CD14-positive monocyte (primary cell): ENCODE measurements at regions not wholly inside any gene's neighbourhood (a gene's known extent, or its start where the extent isn't known, plus 50 kb on each side); places are given as distances from the start of the nearest gene placed in this dataset.

Experiments used
- DNase-seq, 3 donors: peaks; one replicate each; pipeline ENCODE4 v3.0.0-alpha.2; 2011 to 2022
- H2AFZ ChIP-seq: 2 replicates; pipeline ENCODE4 v1.6.0; 2012; ENCODE audit warnings: mild to moderate bottlenecking, low read depth, low read length, inconsistent platforms; ENCODE audit not compliant: insufficient read depth, poor library complexity, severe bottlenecking
- H3K27ac ChIP-seq, 2 donors: 1 replicate in 1 of 2; 2 replicates in 1 of 2; pipeline ENCODE4 v1.5.1; 2012 to 2013; ENCODE audit warnings: low read length in 2 of 2, control low read depth in 1 of 2, inconsistent platforms in 1 of 2, low read depth in 1 of 2, mild to moderate bottlenecking in 1 of 2
- H3K27me3 ChIP-seq, 2 donors: one replicate each; pipeline versions ENCODE4 v1.6.0 to v1.6.1; 2011 to 2013; ENCODE audit warnings: low read length in 2 of 2; ENCODE audit not compliant: control insufficient read depth in 2 of 2, insufficient read depth in 2 of 2
- H3K36me3 ChIP-seq, 2 donors: replicated peaks in 1 of 2; 1 replicate in 1 of 2; 2 replicates in 1 of 2; pipeline versions ENCODE4 v1.5.1 to v1.6.1; 2012 to 2013; ENCODE audit warnings: low read length in 2 of 2, control low read depth in 1 of 2, inconsistent platforms in 1 of 2, mild to moderate bottlenecking in 1 of 2; ENCODE audit not compliant: insufficient read depth in 2 of 2, control insufficient read depth in 1 of 2
- H3K4me1 ChIP-seq, 2 donors: 1 replicate in 1 of 2; 2 replicates in 1 of 2; pipeline versions ENCODE4 v1.5.1 to v1.6.1; 2012 to 2013; ENCODE audit warnings: low read length in 2 of 2, control low read depth in 1 of 2, inconsistent platforms in 1 of 2, mild to moderate bottlenecking in 1 of 2, moderate library complexity in 1 of 2; ENCODE audit not compliant: insufficient read depth in 2 of 2, control insufficient read depth in 1 of 2
- H3K4me2 ChIP-seq: replicated peaks from 2 replicates; pipeline ENCODE3; 2012; ENCODE audit warnings: low read length, moderate library complexity, mild to moderate bottlenecking; ENCODE audit not compliant: poor library complexity, severe bottlenecking; ENCODE audit errors: extremely low read depth
- H3K4me3 ChIP-seq, 3 experiments: fragments of 200-600 bp in 1 of 3; sonication (generic) in 1 of 3; replicated peaks in 1 of 3; 1 replicate in 2 of 3; 2 replicates in 1 of 3; pipeline ENCODE4 v1.5.1; 2011 to 2013; ENCODE audit warnings: low read length in 3 of 3, mild to moderate bottlenecking in 3 of 3, control low read depth in 2 of 3, low read depth in 2 of 3, inconsistent platforms in 1 of 3, moderate library complexity in 1 of 3
- H3K79me2 ChIP-seq: 2 replicates; pipeline ENCODE4 v1.6.0; 2012; ENCODE audit warnings: mild to moderate bottlenecking, control low read depth, inconsistent platforms, low read length, moderate library complexity; ENCODE audit not compliant: insufficient read depth
- H3K9ac ChIP-seq: 2 replicates; pipeline ENCODE4 v1.6.0; 2017; ENCODE audit warnings: low read length, mild to moderate bottlenecking; ENCODE audit not compliant: insufficient read depth, poor library complexity, severe bottlenecking
- H3K9me3 ChIP-seq, 2 donors: replicated peaks in 1 of 2; 1 replicate in 1 of 2; 2 replicates in 1 of 2; pipeline versions ENCODE4 v1.5.1 to v1.6.1; 2012 to 2013; ENCODE audit warnings: low read length in 2 of 2, control low read depth in 1 of 2; ENCODE audit not compliant: control insufficient read depth in 1 of 2, insufficient read depth in 1 of 2
- H4K20me1 ChIP-seq: 2 replicates; pipeline ENCODE4 v1.6.0; 2012; ENCODE audit warnings: mild to moderate bottlenecking, low read length, control low read depth, moderate library complexity; ENCODE audit not compliant: insufficient read depth
- H3K27ac Mint-ChIP-seq, 7 donors: one replicate each; pipeline ENCODE4 v1.8.0; 2020; ENCODE audit warnings: mild to moderate bottlenecking in 7 of 7, mixed read lengths in 7 of 7, moderate library complexity in 6 of 7, inconsistent platforms in 2 of 7
- H3K27me3 Mint-ChIP-seq, 3 donors: one replicate each; pipeline ENCODE4 v1.8.0; 2021 to 2022; ENCODE audit warnings: low read depth in 3 of 3, mild to moderate bottlenecking in 3 of 3, mixed read lengths in 3 of 3, moderate library complexity in 3 of 3, inconsistent platforms in 1 of 3
- H3K36me3 Mint-ChIP-seq, 2 donors: one replicate each; pipeline ENCODE4 v1.8.0; 2020; ENCODE audit warnings: mixed read lengths in 2 of 2, inconsistent platforms in 1 of 2, mild to moderate bottlenecking in 1 of 2
- H3K4me1 Mint-ChIP-seq: one replicate; pipeline ENCODE4 v1.8.0; 2020; ENCODE audit warnings: mild to moderate bottlenecking, mixed read lengths
- H3K4me3 Mint-ChIP-seq, 2 donors: one replicate each; pipeline ENCODE4 v1.8.0; 2020; ENCODE audit warnings: mild to moderate bottlenecking in 2 of 2, mixed read lengths in 2 of 2, moderate library complexity in 1 of 2
- H3K9me3 Mint-ChIP-seq, 7 donors: one replicate each; pipeline ENCODE4 v1.8.0; 2020 to 2022; ENCODE audit warnings: mixed read lengths in 7 of 7, mild to moderate bottlenecking in 6 of 7, moderate library complexity in 6 of 7, inconsistent platforms in 2 of 7
- WGBS: methylation state at CpG from one replicate; pipeline ENCODE4 v1.1.5; 2013; ENCODE audit warnings: missing lambda C conversion rate; ENCODE audit not compliant: insufficient coverage; 5-methylcytosine and 5-hydroxymethylcytosine counted together
- intact Hi-C, 2 donors: fragments of 100-400 bp; cut with micrococcal nuclease; formaldehyde crosslinking; loops; one replicate each; pipeline versions ENCODE4 v1.15.0 to v1.15.1; 2023
- TF ChIP-seq, protein P1 (sequence below): fragments of 200-600 bp; IDR thresholded peaks from one replicate; pipeline ENCODE4 v1.8.0; 2022; ENCODE audit warnings: antibody characterized with exemption, mild to moderate bottlenecking

DNA sequence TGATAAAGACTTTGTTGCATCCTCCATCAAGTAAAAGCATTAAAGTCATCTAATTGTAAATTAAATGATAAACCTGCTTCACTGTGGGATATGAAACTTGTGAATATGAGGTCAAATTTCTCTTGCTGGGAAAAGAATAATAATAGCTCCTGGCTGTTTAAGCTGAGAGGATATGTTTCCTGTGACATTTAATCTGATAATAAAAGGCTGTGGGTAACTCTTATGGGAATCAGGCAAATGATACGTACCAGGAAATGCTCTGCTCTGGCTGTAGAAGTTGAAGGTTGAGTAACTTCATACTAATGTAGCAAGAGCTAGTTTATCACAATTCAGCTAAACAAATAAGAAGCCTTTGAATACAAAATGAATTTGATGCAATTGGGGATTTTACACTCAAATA is 574.6 kb downstream of the RAPGEF2 start:
- Histone ChIP-seq H3K9me3 (peaks cover 3 to 4% of the 10 kb centered on the region in 2 donors), H3K9ac (no peak overlapping the region), H3K36me3 (no peaks in the 10 kb centered on the region), H3K4me2 (no peak overlapping the region), H4K20me1 (no peaks in the 10 kb centered on the region), H2AFZ (no peak overlapping the region), H3K4me1 (no peaks in the 10 kb centered on the region), H3K4me3 (no peak overlapping the region), H3K79me2 (no peaks in the 10 kb centered on the region), H3K27me3 (no peaks in the 10 kb centered on the region), H3K27ac (no peak overlapping the region)
- TF ChIP-seq, protein P1, sequence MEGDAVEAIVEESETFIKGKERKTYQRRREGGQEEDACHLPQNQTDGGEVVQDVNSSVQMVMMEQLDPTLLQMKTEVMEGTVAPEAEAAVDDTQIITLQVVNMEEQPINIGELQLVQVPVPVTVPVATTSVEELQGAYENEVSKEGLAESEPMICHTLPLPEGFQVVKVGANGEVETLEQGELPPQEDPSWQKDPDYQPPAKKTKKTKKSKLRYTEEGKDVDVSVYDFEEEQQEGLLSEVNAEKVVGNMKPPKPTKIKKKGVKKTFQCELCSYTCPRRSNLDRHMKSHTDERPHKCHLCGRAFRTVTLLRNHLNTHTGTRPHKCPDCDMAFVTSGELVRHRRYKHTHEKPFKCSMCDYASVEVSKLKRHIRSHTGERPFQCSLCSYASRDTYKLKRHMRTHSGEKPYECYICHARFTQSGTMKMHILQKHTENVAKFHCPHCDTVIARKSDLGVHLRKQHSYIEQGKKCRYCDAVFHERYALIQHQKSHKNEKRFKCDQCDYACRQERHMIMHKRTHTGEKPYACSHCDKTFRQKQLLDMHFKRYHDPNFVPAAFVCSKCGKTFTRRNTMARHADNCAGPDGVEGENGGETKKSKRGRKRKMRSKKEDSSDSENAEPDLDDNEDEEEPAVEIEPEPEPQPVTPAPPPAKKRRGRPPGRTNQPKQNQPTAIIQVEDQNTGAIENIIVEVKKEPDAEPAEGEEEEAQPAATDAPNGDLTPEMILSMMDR, result no peak
- WGBS, result no CpG with 5 or more reads among the region's 1 CpG
- intact Hi-C loops, result no loop called here
- Mint-ChIP-seq H3K9me3 (peaks cover 0 to 8% (median 1%) of the 10 kb centered on the region in 7 donors), H3K4me3 (no peak overlapping the region), H3K27me3 (no peaks in the 10 kb centered on the region), H3K36me3 (no peaks in the 10 kb centered on the region), H3K4me1 (no peaks in the 10 kb centered on the region), H3K27ac (no peak overlapping the region)
- no peak for DNase-seq

DNA sequence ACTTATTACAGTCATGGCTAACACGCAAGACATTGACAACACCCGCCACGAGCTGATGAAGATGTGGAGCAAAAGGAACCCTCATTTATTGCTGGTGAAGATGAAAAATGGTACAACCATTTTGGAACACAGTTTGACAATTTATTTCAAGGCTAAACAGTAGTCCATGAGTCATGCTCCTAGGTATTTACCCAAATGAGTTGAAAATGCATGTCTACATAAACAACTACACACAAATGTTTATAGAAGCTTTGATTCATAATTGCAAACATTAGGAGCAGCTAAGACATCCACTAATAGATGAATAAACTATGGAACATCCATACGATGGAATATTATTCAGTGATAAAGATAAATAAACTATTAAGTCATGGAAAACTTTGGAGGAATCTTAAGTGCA is 580.1 kb downstream of the RAPGEF2 start:
- WGBS, result no CpG with 5 or more reads among the region's 4 CpGs
- no peaks in the 10 kb centered on the region for H3K4me1 ChIP-seq
- Mint-ChIP-seq H3K36me3 (no peaks in the 10 kb centered on the region), H3K4me1 (no peaks in the 10 kb centered on the region), H3K27me3 (no peaks in the 10 kb centered on the region), H3K27ac (no peak overlapping the region), H3K9me3 (peaks cover 1 to 5% (median 3%) of the 10 kb centered on the region in 7 donors), H3K4me3 (no peak overlapping the region)
- TF ChIP-seq, protein P1, result no peak
- H3K36me3 ChIP-seq, result no peaks in the 10 kb centered on the region
- H4K20me1 ChIP-seq, result no peaks in the 10 kb centered on the region
- peaks cover 4 to 5% of the 10 kb centered on the region in 2 donors for H3K9me3 ChIP-seq
- H3K9ac ChIP-seq, result no peak overlapping the region
- no peak overlapping the region for H2AFZ ChIP-seq
- H3K4me2 ChIP-seq, result no peak overlapping the region
- no peak overlapping the region for H3K27ac ChIP-seq
- no peaks in the 10 kb centered on the region for H3K79me2 ChIP-seq
- no peaks in the 10 kb centered on the region for H3K27me3 ChIP-seq
- H3K4me3 ChIP-seq, result no peak overlapping the region
- no peak for DNase-seq
- intact Hi-C loops, result no loop called here
